ENCODE measurements at regions not wholly inside any gene's neighbourhood (a gene's known extent, or its start where the extent isn't known, plus 50 kb on each side); places are given as distances from the start of the nearest gene placed in this dataset.

DNA sequence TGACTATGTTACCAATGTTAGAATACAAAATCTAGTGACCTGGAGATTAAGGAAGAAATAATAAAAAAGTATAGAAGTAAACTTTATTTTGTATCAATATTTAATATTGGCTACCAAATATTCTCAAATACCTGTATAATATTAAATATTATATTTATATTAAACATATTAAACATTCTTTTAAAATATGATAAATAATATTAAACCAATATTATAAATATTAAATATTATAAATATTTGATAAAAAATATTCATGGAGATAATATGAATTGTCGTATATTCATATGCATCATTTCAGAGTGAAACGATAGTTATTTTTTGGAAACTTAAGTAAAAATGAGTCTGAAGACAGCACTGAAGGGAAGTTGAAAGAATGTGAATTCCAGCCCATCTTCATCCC lies 571.2 kb upstream of the KLF12 start:
- TF ChIP-seq, protein P1, sequence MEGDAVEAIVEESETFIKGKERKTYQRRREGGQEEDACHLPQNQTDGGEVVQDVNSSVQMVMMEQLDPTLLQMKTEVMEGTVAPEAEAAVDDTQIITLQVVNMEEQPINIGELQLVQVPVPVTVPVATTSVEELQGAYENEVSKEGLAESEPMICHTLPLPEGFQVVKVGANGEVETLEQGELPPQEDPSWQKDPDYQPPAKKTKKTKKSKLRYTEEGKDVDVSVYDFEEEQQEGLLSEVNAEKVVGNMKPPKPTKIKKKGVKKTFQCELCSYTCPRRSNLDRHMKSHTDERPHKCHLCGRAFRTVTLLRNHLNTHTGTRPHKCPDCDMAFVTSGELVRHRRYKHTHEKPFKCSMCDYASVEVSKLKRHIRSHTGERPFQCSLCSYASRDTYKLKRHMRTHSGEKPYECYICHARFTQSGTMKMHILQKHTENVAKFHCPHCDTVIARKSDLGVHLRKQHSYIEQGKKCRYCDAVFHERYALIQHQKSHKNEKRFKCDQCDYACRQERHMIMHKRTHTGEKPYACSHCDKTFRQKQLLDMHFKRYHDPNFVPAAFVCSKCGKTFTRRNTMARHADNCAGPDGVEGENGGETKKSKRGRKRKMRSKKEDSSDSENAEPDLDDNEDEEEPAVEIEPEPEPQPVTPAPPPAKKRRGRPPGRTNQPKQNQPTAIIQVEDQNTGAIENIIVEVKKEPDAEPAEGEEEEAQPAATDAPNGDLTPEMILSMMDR (IDR thresholded peaks at IDR 0.05; ENCODE audit: control extremely low read depth, extremely low read depth) = no peak
- Histone ChIP-seq H3K27ac (ENCODE audit: low read depth in 1 of 2, low read length in 1 of 2) (no peak overlapping the region), H3K9ac (ENCODE audit: insufficient read depth in 1 of 2, low read length in 2 of 2) (no peak overlapping the region), H3K4me3 (no peak overlapping the region), H3K4me1 (ENCODE audit: control insufficient read depth in 5 of 5, insufficient read depth in 5 of 5, low read length in 5 of 5) (peaks cover 0 to 8% (median 0%) of the 10 kb centered on the region in 5 donors), H3K36me3 (ENCODE audit: control insufficient read depth in 4 of 4, insufficient read depth in 4 of 4, low read length in 4 of 4) (no peaks in the 10 kb centered on the region), H3K27me3 (ENCODE audit: control insufficient read depth in 3 of 3, insufficient read depth in 3 of 3, low read length in 2 of 3) (peaks cover 0 to 3% (median 0%) of the 10 kb centered on the region in 3 donors), H3K9me3 (ENCODE audit: control insufficient read depth in 4 of 4, insufficient read depth in 3 of 4, low read length in 3 of 4) (peaks cover 0 to 5% (median 1%) of the 10 kb centered on the region in 4 donors)
- 93 to 99% methylated on average over 2 of the region's 2 CpGs for WGBS, 2 donors
- DNase-seq = no peak
- ATAC-seq (ENCODE audit: insufficient read depth, low FRiP score) = no peak

DNA sequence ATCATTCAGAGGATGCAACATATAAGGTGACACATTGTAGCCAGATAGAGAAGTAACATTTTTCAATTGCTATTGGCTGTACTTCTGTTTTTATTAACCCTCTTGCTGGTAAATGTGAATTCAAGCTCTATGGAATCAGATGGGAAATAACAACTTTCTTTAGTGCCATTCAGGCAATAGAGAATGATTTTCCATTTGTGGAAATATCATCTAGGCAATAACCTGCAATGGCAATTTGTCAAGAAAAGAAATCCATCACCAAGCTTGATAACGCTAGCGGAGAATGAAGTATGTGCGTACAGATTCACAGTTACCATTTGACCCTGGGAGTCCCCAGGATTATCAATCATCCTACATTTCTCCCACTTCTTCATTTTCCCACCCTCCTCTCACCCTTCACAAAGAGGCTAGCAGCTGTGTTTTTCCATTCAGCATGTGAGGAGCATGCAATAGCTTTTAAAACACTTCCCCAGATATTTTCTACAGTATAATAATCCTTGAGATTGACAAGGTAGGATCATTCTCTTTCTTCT lies 569.7 kb upstream of the KLF12 start:
- TF ChIP-seq, protein P1 (IDR thresholded peaks at IDR 0.05; ENCODE audit: control extremely low read depth, extremely low read depth) = no peak
- H3K9ac ChIP-seq (ENCODE audit: insufficient read depth in 1 of 2, low read length in 2 of 2) = no peak overlapping the region
- no peak for DNase-seq
- H3K27me3 ChIP-seq (ENCODE audit: control insufficient read depth in 3 of 3, insufficient read depth in 3 of 3, low read length in 2 of 3) = peaks cover 0 to 3% (median 0%) of the 10 kb centered on the region in 3 donors
- H3K27ac ChIP-seq (ENCODE audit: low read depth in 1 of 2, low read length in 1 of 2) = no peak overlapping the region
- ATAC-seq (ENCODE audit: insufficient read depth, low FRiP score) = no peak
- H3K4me3 ChIP-seq = no peak overlapping the region
- no peaks in the 10 kb centered on the region for H3K36me3 ChIP-seq (ENCODE audit: control insufficient read depth in 4 of 4, insufficient read depth in 4 of 4, low read length in 4 of 4)
- H3K9me3 ChIP-seq (ENCODE audit: control insufficient read depth in 4 of 4, insufficient read depth in 3 of 4, low read length in 3 of 4) = peaks cover 0 to 2% (median 1%) of the 10 kb centered on the region in 4 donors
- H3K4me1 ChIP-seq (ENCODE audit: control insufficient read depth in 5 of 5, insufficient read depth in 5 of 5, low read length in 5 of 5) = peaks cover 0 to 8% (median 0%) of the 10 kb centered on the region in 5 donors
- 95 to 97% methylated on average over 3 of the region's 3 CpGs for WGBS, 2 donors

DNA sequence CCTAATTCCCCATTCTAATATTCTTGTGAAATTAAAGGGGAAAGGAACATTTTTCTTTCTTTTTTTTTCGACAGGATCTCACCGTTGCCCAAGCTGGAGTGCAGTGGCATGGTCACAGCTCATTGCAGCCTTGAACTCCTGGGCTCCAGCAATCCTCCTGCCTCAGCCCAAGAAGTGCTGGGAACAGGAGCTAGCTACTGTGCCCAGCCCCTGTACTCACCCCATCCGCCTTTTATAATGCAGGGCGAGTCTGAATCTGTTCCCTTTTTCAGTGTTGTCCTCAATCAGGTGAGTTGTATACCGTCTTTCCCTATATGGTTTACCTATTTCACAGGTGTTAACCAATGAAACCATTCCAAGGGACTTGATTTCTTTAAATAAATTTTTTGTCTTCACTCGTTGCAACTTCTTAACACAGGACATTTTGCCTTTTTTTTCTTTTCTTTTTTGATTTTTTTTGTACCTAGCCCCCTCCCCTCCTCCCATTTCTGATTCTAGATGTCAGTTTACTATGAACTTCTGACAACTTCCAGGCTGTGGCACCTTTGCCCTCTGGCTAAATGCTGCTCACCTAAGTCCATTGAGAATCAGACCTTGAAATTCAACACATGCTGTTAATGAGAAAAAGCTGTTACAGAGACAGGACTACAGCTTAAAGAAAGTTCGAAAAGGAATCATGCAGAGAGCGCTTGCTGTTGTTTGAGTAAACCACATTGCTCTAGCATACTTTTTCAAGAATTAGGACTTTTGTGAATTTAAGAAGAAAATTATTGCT lies 562.1 kb upstream of the KLF12 start:
- DNase-seq = no peak
- no peaks in the 10 kb centered on the region for H3K9me3 ChIP-seq (ENCODE audit: control insufficient read depth in 4 of 4, insufficient read depth in 3 of 4, low read length in 3 of 4)
- H3K4me3 ChIP-seq = no peak overlapping the region
- H3K9ac ChIP-seq (ENCODE audit: insufficient read depth in 1 of 2, low read length in 2 of 2) = no peak overlapping the region
- TF ChIP-seq, protein P1 (IDR thresholded peaks at IDR 0.05; ENCODE audit: control extremely low read depth, extremely low read depth) = no peak
- no peak for ATAC-seq (ENCODE audit: insufficient read depth, low FRiP score)
- H3K27ac ChIP-seq (ENCODE audit: low read depth in 1 of 2, low read length in 1 of 2) = no peak overlapping the region
- H3K4me1 ChIP-seq (ENCODE audit: control insufficient read depth in 5 of 5, insufficient read depth in 5 of 5, low read length in 5 of 5) = no peaks in the 10 kb centered on the region
- WGBS, 2 donors = 64 to 66% methylated on average over 8 of the region's 8 CpGs
- no peaks in the 10 kb centered on the region for H3K36me3 ChIP-seq (ENCODE audit: control insufficient read depth in 4 of 4, insufficient read depth in 4 of 4, low read length in 4 of 4)
- H3K27me3 ChIP-seq (ENCODE audit: control insufficient read depth in 3 of 3, insufficient read depth in 3 of 3, low read length in 2 of 3) = no peaks in the 10 kb centered on the region
